H9 (cell line): ENCODE measurements at regions not wholly inside any gene's neighbourhood (a gene's known extent, or its start where the extent isn't known, plus 50 kb on each side); places are given as distances from the start of the nearest gene placed in this dataset.

Experiments
- DNase-seq: peaks from one replicate; pipeline ENCODE4 v3.0.0-alpha.2; 2017
- H2AFZ ChIP-seq: one replicate; pipeline ENCODE4 v1.6.1; 2013; ENCODE audit warnings: mild to moderate bottlenecking, low read length, control low read depth, moderate library complexity
- H2AK5ac ChIP-seq: 2 replicates; pipeline ENCODE4 v1.6.1; 2013; ENCODE audit warnings: low read length, control low read depth, mixed read lengths; ENCODE audit not compliant: insufficient read length
- H2BK120ac ChIP-seq: one replicate; pipeline ENCODE4 v1.6.1; 2013; ENCODE audit warnings: low read depth, mild to moderate bottlenecking, low read length, control low read depth, inconsistent platforms; ENCODE audit not compliant: poor library complexity, severe bottlenecking
- H2BK12ac ChIP-seq: 2 replicates; pipeline ENCODE4 v1.6.1; 2013; ENCODE audit warnings: low read length, control low read depth, mixed read lengths, low read depth; ENCODE audit not compliant: insufficient read length
- H2BK15ac ChIP-seq: 2 replicates; pipeline ENCODE4 v1.6.1; 2013; ENCODE audit warnings: low read depth, low read length, control low read depth
- H2BK20ac ChIP-seq: one replicate; pipeline ENCODE4 v1.6.1; 2013; ENCODE audit warnings: low read depth, mild to moderate bottlenecking, low read length, control low read depth, inconsistent platforms; ENCODE audit not compliant: poor library complexity, severe bottlenecking
- H2BK5ac ChIP-seq: 2 replicates; pipeline ENCODE4 v1.6.1; 2013; ENCODE audit warnings: low read length, control low read depth, mixed read lengths; ENCODE audit not compliant: insufficient read length
- H3K14ac ChIP-seq: 2 replicates; pipeline ENCODE4 v1.6.1; 2013; ENCODE audit warnings: low read length, control low read depth; ENCODE audit not compliant: insufficient read depth
- H3K18ac ChIP-seq: 2 replicates; pipeline ENCODE4 v1.6.1; 2013; ENCODE audit warnings: low read depth, mild to moderate bottlenecking, mixed read lengths, low read length, control low read depth; ENCODE audit not compliant: insufficient read length
- H3K23ac ChIP-seq: 2 replicates; pipeline ENCODE4 v1.6.1; 2013; ENCODE audit warnings: low read length, control low read depth, mixed read lengths, low read depth; ENCODE audit not compliant: insufficient read length
- H3K23me2 ChIP-seq: 2 replicates; pipeline ENCODE4 v1.6.1; 2013; ENCODE audit warnings: low read depth, mild to moderate bottlenecking, mixed read lengths, low read length, control low read depth; ENCODE audit not compliant: insufficient read length, poor library complexity, severe bottlenecking
- H3K27ac ChIP-seq: 2 replicates; pipeline ENCODE4 v1.5.1; 2013; ENCODE audit warnings: low read length, control low read depth, mixed read lengths, low read depth; ENCODE audit not compliant: insufficient read length
- H3K27me3 ChIP-seq: 2 replicates; pipeline ENCODE4 v1.6.1; 2013; ENCODE audit warnings: low read length, control low read depth, inconsistent platforms; ENCODE audit not compliant: insufficient read depth
- H3K4ac ChIP-seq: 2 replicates; pipeline ENCODE4 v1.6.1; 2013; ENCODE audit warnings: low read depth, mild to moderate bottlenecking, control low read depth, inconsistent platforms, low read length, moderate library complexity
- H3K4me1 ChIP-seq: 2 replicates; pipeline ENCODE4 v1.6.1; 2013; ENCODE audit warnings: low read length, control low read depth, inconsistent platforms; ENCODE audit not compliant: insufficient read depth
- H3K4me2 ChIP-seq: 2 replicates; pipeline ENCODE4 v1.6.1; 2013; ENCODE audit warnings: low read length, control low read depth, mixed read lengths; ENCODE audit not compliant: insufficient read length, insufficient read depth
- H3K56ac ChIP-seq: 2 replicates; pipeline ENCODE4 v1.6.1; 2013; ENCODE audit warnings: low read depth, mild to moderate bottlenecking, mixed read lengths, low read length, control low read depth; ENCODE audit not compliant: insufficient read length
- H3K79me1 ChIP-seq: 2 replicates; pipeline ENCODE4 v1.6.1; 2013; ENCODE audit warnings: low read depth, mild to moderate bottlenecking, moderate library complexity, low read length, control low read depth, inconsistent platforms; ENCODE audit not compliant: insufficient read depth, poor library complexity, severe bottlenecking
- H3K79me2 ChIP-seq: 2 replicates; pipeline ENCODE4 v1.6.1; 2013; ENCODE audit warnings: low read length, control low read depth, inconsistent platforms; ENCODE audit not compliant: insufficient read depth
- H3K9ac ChIP-seq: 2 replicates; pipeline ENCODE4 v1.6.1; 2013; ENCODE audit warnings: low read length, control low read depth, mixed read lengths; ENCODE audit not compliant: insufficient read length; ENCODE audit errors: extremely low read depth
- H3K9me3 ChIP-seq: one replicate; pipeline ENCODE4 v1.6.1; 2013; ENCODE audit warnings: low read depth, low read length, inconsistent platforms; ENCODE audit not compliant: control insufficient read depth
- H3T11ph ChIP-seq: one replicate; pipeline ENCODE4 v1.6.1; 2013; ENCODE audit warnings: mild to moderate bottlenecking, low read length, control low read depth, inconsistent platforms
- H4K20me1 ChIP-seq: one replicate; pipeline ENCODE4 v1.6.1; 2013; ENCODE audit not compliant: control insufficient read depth, insufficient read length, insufficient read depth
- H4K5ac ChIP-seq: 2 replicates; pipeline ENCODE4 v1.6.1; 2013; ENCODE audit warnings: low read depth, mild to moderate bottlenecking, mixed read lengths, low read length, control low read depth; ENCODE audit not compliant: insufficient read length
- H4K8ac ChIP-seq: replicated peaks from 2 replicates; pipeline ENCODE4 v1.6.1; 2013; ENCODE audit warnings: low read length, control low read depth, mixed read lengths, low read depth; ENCODE audit not compliant: insufficient read length
- H4K91ac ChIP-seq: 2 replicates; pipeline ENCODE4 v1.6.1; 2013; ENCODE audit warnings: low read depth, mild to moderate bottlenecking, moderate library complexity, mixed read lengths, low read length, control low read depth; ENCODE audit not compliant: insufficient read length
- H3K27ac Mint-ChIP-seq, 3 experiments: 2 replicates in 2 of 3; 3 replicates in 1 of 3; pipeline ENCODE4 v1.8.0; 2020 to 2021; ENCODE audit warnings: mixed read lengths in 3 of 3, mild to moderate bottlenecking in 1 of 3, moderate library complexity in 1 of 3
- H3K27me3 Mint-ChIP-seq: 2 replicates; pipeline ENCODE4 v1.8.0; 2021; ENCODE audit warnings: low read depth, mild to moderate bottlenecking, moderate library complexity, mixed read lengths
- H3K36me3 Mint-ChIP-seq, 3 experiments: 2 replicates in 2 of 3; 3 replicates in 1 of 3; pipeline ENCODE4 v1.8.0; 2020 to 2021; ENCODE audit warnings: low read depth in 3 of 3, mixed read lengths in 3 of 3; ENCODE audit not compliant: insufficient read depth in 1 of 3
- H3K4me1 Mint-ChIP-seq, 2 experiments: 2 replicates each; pipeline ENCODE4 v1.8.0; 2020; ENCODE audit warnings: mixed read lengths in 2 of 2
- H3K4me3 Mint-ChIP-seq, 2 experiments: 2 replicates in 1 of 2; 3 replicates in 1 of 2; pipeline ENCODE4 v1.8.0; 2020 to 2021; ENCODE audit warnings: mild to moderate bottlenecking in 2 of 2, mixed read lengths in 2 of 2, moderate library complexity in 1 of 2
- H3K9me3 Mint-ChIP-seq, 2 experiments: 2 replicates in 1 of 2; 3 replicates in 1 of 2; pipeline ENCODE4 v1.8.0; 2020; ENCODE audit warnings: mild to moderate bottlenecking in 2 of 2, mixed read lengths in 2 of 2, moderate library complexity in 1 of 2
- CTCF ChIP-seq: fragments of 200-600 bp; sonication (generic); conservative IDR thresholded peaks from 3 replicates; pipeline ENCODE4 v1.8.0; 2021; ENCODE audit warnings: antibody characterized with exemption, mild to moderate bottlenecking
- WGBS: extraction: QIAGEN DNeasy Blood & Tissue Kit; methylation state at CpG from one replicate; pipeline ENCODE4 v1.1.7; 2013; ENCODE audit warnings: missing lambda C conversion rate, low lambda C conversion rate, mixed read lengths; ENCODE audit not compliant: insufficient read length; ENCODE audit errors: extremely low coverage; 5-methylcytosine and 5-hydroxymethylcytosine counted together

- Histone ChIP-seq H3K4me2 (no peak overlapping the region), H3K18ac (no peak overlapping the region), H3K79me2 (no peaks in the 10 kb centered on the region), H3K79me1 (no peaks in the 10 kb centered on the region), H2BK20ac (no peak overlapping the region), H3K27me3 (no peaks in the 10 kb centered on the region; the same call in 1 of the 2 replicates), H4K91ac (no peak overlapping the region), H3K27ac (no peak overlapping the region), H4K20me1 (no peaks in the 10 kb centered on the region), H2BK12ac (no peak overlapping the region), H2BK5ac (no peak overlapping the region), H4K8ac (no peak overlapping the region), H3K23ac (no peak overlapping the region), H2BK120ac (no peak overlapping the region), H2AFZ (no peak overlapping the region), H3K14ac (no peak overlapping the region), H3T11ph (no peak overlapping the region), H3K23me2 (no peaks in the 10 kb centered on the region), H3K9ac (no peak overlapping the region), H3K4ac (no peak overlapping the region), H3K9me3 (peaks cover 70% of the 10 kb centered on the region), H3K4me1 (no peaks in the 10 kb centered on the region), H2AK5ac (no peak overlapping the region), H4K5ac (no peak overlapping the region), H3K56ac (no peak overlapping the region), H2BK15ac (no peak overlapping the region)
- no CpG with 5 or more reads among the region's 6 CpGs for WGBS
- TF ChIP-seq CTCF: no peak
- DNase-seq: no peak
- peaks cover 70% of the 10 kb centered on the region in 2 experiments for H3K9me3 Mint-ChIP-seq
- no peak overlapping the region for H3K4me3 Mint-ChIP-seq
- H3K27ac Mint-ChIP-seq: no peak overlapping the region
- no peaks in the 10 kb centered on the region for H3K4me1 Mint-ChIP-seq
- H3K36me3 Mint-ChIP-seq: peaks cover 12 to 77% (median 39%) of the 10 kb centered on the region in 3 experiments; a peak in 6 of 7 replicates
- H3K27me3 Mint-ChIP-seq: peaks cover 3% of the 10 kb centered on the region
These were observed 1154.1 kb downstream of the RPIA start for GRCh38 chr2:89845532-89845931.
